ENCODE measurements at regions not wholly inside any gene's neighbourhood (a gene's known extent, or its start where the extent isn't known, plus 50 kb on each side); places are given as distances from the start of the nearest gene placed in this dataset.

DNA sequence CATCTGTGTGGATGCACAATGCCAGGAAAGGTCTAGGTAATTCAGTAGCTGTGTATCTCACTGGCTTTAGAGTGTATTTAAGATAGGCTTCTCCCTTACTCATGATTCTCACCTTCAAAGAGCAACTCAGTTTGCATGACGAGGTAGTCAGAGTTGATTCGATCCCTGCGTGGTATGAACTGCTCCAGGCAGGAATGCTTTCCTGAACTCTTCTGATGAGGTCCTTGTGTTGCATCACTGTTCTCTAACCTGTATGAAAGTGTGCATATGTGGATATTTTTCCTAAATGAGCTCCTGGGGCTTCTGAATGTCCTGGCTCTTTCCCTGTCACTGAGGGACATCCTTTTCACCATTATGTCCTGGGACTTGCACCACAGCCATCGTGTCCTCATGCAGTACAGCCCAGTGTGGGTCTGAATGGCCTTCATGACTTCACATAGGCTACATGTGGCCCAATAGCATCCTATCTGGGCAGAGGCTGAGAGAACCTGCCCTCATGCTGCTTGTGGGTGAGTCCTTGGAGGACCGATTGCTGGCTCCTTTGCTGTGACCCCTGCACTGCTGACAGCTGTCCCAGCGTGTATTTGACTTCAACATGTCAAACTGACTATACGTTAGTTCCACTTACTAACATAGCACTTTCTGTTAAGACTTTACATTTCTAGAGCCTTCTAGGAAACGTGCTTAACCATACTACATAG is 65.3 kb upstream of the WDR1 start:
- no peaks in the 10 kb centered on the region for H3K27me3 Mint-ChIP-seq (ENCODE audit: insufficient read depth, unreplicated experiment)
- POLR2A ChIA-PET, result no interaction called here
- peaks cover 9% of the 10 kb centered on the region for H3K9me3 Mint-ChIP-seq (ENCODE audit: unreplicated experiment)
- H3K36me3 ChIP-seq (ENCODE audit: control insufficient read depth, insufficient read depth, low read length), result no peaks in the 10 kb centered on the region
- H3K4me1 ChIP-seq, result peaks cover 24% of the 10 kb centered on the region
- no peak overlapping the region for H3K4me3 ChIP-seq (ENCODE audit: low read depth, low read length)
- no peaks in the 10 kb centered on the region for H3K36me3 Mint-ChIP-seq (ENCODE audit: insufficient read depth, unreplicated experiment)
- CTCF ChIA-PET, result interaction anchor here (1.0 kb wide), 1 partner anchor 8 kb away, joined by 3 read pairs; no protein-coding TSS in a partner anchor
- H3K4me3 Mint-ChIP-seq (ENCODE audit: unreplicated experiment), result no peak overlapping the region
- peaks cover 14% of the 10 kb centered on the region for H3K4me1 Mint-ChIP-seq (ENCODE audit: low read depth, unreplicated experiment)
- TF ChIP-seq CTCF (IDR thresholded peaks at IDR 0.05; ENCODE audit: insufficient read depth in 1 of 2, low read depth in 1 of 2, low read length in 1 of 2, severe bottlenecking in 1 of 2, unreplicated experiment in 1 of 2), result no peak
- no peaks in the 10 kb centered on the region for H3K27me3 ChIP-seq (replicated peaks; ENCODE audit: control insufficient read depth, insufficient read depth, low read length)
- BruUV-seq (replicated peaks), result no TSS peak
- no peak overlapping the region for H3K27ac Mint-ChIP-seq (ENCODE audit: unreplicated experiment)
- intact Hi-C loops (cut with micrococcal nuclease; ENCODE audit: unreplicated experiment), result no loop called here
- H3K9me3 ChIP-seq, result no peaks in the 10 kb centered on the region
- DNase-seq, result no peak

DNA sequence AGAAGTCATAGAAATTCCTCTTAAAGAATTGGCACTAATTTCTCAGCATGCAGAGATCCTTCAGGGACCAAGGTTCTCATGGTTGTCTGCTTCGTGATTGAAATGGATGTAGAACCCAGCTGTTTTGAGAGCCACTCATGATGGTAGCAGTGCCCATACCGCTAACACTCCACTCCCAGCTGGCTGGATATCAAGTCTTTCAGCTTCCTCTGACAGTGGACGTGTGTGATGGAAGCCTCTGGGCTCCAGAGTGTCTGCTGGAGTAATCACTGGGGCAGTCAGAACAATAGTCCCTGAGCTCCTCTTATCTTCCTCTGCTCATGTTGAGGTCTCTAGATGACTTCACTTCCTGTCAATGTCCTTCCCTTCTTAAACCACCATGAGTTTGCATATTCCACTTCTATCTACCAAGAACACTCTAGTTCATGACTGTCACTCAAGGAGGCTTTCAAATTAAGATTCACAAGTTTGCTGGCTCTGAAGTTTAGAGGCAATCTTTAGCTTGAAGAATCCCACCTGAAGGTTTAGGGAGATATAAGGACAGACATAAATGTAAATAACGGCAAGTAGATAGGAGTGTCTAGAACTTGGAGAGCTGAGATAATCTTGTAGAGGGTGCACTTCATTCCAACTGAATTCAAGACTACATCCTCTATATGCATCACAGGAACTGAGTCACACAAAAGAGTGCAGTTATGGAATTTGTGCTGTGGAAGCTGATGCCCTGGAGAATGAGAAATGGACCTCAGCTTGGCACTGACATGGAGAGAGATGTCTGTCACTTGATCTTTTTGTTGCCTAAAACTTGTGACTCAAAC is 64.5 kb upstream of the WDR1 start:
- H3K4me3 Mint-ChIP-seq (ENCODE audit: unreplicated experiment), result no peak overlapping the region
- no peaks in the 10 kb centered on the region for H3K27me3 Mint-ChIP-seq (ENCODE audit: insufficient read depth, unreplicated experiment)
- Histone ChIP-seq H3K4me1 (peaks cover 24% of the 10 kb centered on the region), H3K9me3 (no peaks in the 10 kb centered on the region), H3K4me3 (ENCODE audit: low read depth, low read length) (no peak overlapping the region), H3K36me3 (ENCODE audit: control insufficient read depth, insufficient read depth, low read length) (no peaks in the 10 kb centered on the region), H3K27me3 (replicated peaks; ENCODE audit: control insufficient read depth, insufficient read depth, low read length) (no peaks in the 10 kb centered on the region)
- BruUV-seq (replicated peaks), result no TSS peak
- H3K9me3 Mint-ChIP-seq (ENCODE audit: unreplicated experiment), result peaks cover 9% of the 10 kb centered on the region
- H3K36me3 Mint-ChIP-seq (ENCODE audit: insufficient read depth, unreplicated experiment), result no peaks in the 10 kb centered on the region
- POLR2A ChIA-PET, result no interaction called here
- peaks cover 14% of the 10 kb centered on the region for H3K4me1 Mint-ChIP-seq (ENCODE audit: low read depth, unreplicated experiment)
- no peak for TF ChIP-seq CTCF (IDR thresholded peaks at IDR 0.05; ENCODE audit: insufficient read depth in 1 of 2, low read depth in 1 of 2, low read length in 1 of 2, severe bottlenecking in 1 of 2, unreplicated experiment in 1 of 2)
- intact Hi-C loops (cut with micrococcal nuclease; ENCODE audit: unreplicated experiment), result no loop called here
- H3K27ac Mint-ChIP-seq (ENCODE audit: unreplicated experiment), result no peak overlapping the region
- DNase-seq, result no peak
- CTCF ChIA-PET, result no interaction called here

DNA sequence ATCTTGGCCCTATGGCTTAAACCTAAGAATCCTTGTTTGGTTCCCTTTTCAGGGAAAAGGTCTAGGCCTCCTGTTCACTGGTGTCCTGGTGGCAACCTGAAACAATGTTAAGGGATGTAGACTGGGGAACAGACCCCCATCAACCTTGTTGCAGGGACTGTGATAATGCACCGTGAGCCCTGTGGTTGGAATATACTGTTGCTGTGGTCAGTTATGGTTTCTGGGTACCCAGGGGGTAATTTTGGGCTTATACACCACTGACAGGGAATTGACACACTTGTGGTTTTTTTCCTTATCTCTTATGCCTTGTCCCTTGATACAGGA is 64.0 kb upstream of the WDR1 start:
- Mint-ChIP-seq H3K4me1 (ENCODE audit: low read depth, unreplicated experiment) (peaks cover 10% of the 10 kb centered on the region), H3K27me3 (ENCODE audit: insufficient read depth, unreplicated experiment) (no peaks in the 10 kb centered on the region), H3K4me3 (ENCODE audit: unreplicated experiment) (no peak overlapping the region), H3K9me3 (ENCODE audit: unreplicated experiment) (peaks cover 9% of the 10 kb centered on the region), H3K27ac (ENCODE audit: unreplicated experiment) (no peak overlapping the region), H3K36me3 (ENCODE audit: insufficient read depth, unreplicated experiment) (no peaks in the 10 kb centered on the region)
- no TSS peak for BruUV-seq (replicated peaks)
- intact Hi-C loops (cut with micrococcal nuclease; ENCODE audit: unreplicated experiment), result no loop called here
- Histone ChIP-seq H3K27me3 (replicated peaks; ENCODE audit: control insufficient read depth, insufficient read depth, low read length) (no peaks in the 10 kb centered on the region), H3K9me3 (no peaks in the 10 kb centered on the region), H3K4me1 (peaks cover 20% of the 10 kb centered on the region), H3K36me3 (ENCODE audit: control insufficient read depth, insufficient read depth, low read length) (no peaks in the 10 kb centered on the region), H3K4me3 (ENCODE audit: low read depth, low read length) (no peak overlapping the region)
- no peak for DNase-seq
- POLR2A ChIA-PET, result no interaction called here
- no peak for TF ChIP-seq CTCF (IDR thresholded peaks at IDR 0.05; ENCODE audit: insufficient read depth in 1 of 2, low read depth in 1 of 2, low read length in 1 of 2, severe bottlenecking in 1 of 2, unreplicated experiment in 1 of 2)
- CTCF ChIA-PET, result no interaction called here

Data from Caco-2 (cell line).